LNCaP clone FGC (cell line): ENCODE measurements at regions not wholly inside any gene's neighbourhood (a gene's known extent, or its start where the extent isn't known, plus 50 kb on each side); places are given as distances from the start of the nearest gene placed in this dataset.

Experiments used
- DNase-seq: peaks from one replicate; pipeline ENCODE4 v3.0.0-alpha.2; 2011; ENCODE audit warnings: low read depth
- H3K4me3 ChIP-seq: 2 replicates; pipeline ENCODE4 v1.5.1; 2011; ENCODE audit warnings: mild to moderate bottlenecking, low read depth, low read length, control low read depth
- CTCF ChIP-seq: IDR thresholded peaks from 2 replicates; pipeline ENCODE4 v1.5.1; 2012; ENCODE audit warnings: mild to moderate bottlenecking; ENCODE audit not compliant: control insufficient read depth, insufficient read depth; ENCODE audit errors: extremely low read depth

GRCh38 chr13:19062019-19062646 lies 119.5 kb downstream of the TUBA3C start:
- no peak for DNase-seq
- no peak for TF ChIP-seq CTCF
- H3K4me3 ChIP-seq, result no peak overlapping the region

- DNase-seq, result no peak
- TF ChIP-seq CTCF, result no peak
- H3K4me3 ChIP-seq, result no peak overlapping the region
Observed at GRCh38 chr13:19061278-19061677, 120.3 kb downstream of the TUBA3C start.

- no peak for DNase-seq
- TF ChIP-seq CTCF, result no peak
- no peak overlapping the region for H3K4me3 ChIP-seq
Observed at GRCh38 chr13:19060311-19061002, 121.2 kb downstream of the TUBA3C start.

- no peak for DNase-seq
- no peak for TF ChIP-seq CTCF
- H3K4me3 ChIP-seq, result no peak overlapping the region
Observed at GRCh38 chr13:19059016-19059780, 122.4 kb downstream of the TUBA3C start.

- TF ChIP-seq CTCF, result no peak
- H3K4me3 ChIP-seq, result no peak overlapping the region
- no peak for DNase-seq
Observed at GRCh38 chr13:19058566-19058965, 123.1 kb downstream of the TUBA3C start.

- DNase-seq, result no peak
- H3K4me3 ChIP-seq, result no peak overlapping the region
- no peak for TF ChIP-seq CTCF
Observed at GRCh38 chr13:19057588-19058340, 123.9 kb downstream of the TUBA3C start.
